Stimulated activated CD4-positive, alpha-beta T cell treated with anti-CD3 and anti-CD28 coated beads, Interleukin-15, amount 100 ng/mL, for 1 hour (primary cell): ENCODE measurements at regions not wholly inside any gene's neighbourhood (a gene's known extent, or its start where the extent isn't known, plus 50 kb on each side); places are given as distances from the start of the nearest gene placed in this dataset.

Experiments
- DNase-seq, 2 donors: peaks; one replicate each; pipeline ENCODE4 v3.0.0-alpha.2; 2020; ENCODE audit warnings: low read depth in 1 of 2, low spot score in 1 of 2

DNA sequence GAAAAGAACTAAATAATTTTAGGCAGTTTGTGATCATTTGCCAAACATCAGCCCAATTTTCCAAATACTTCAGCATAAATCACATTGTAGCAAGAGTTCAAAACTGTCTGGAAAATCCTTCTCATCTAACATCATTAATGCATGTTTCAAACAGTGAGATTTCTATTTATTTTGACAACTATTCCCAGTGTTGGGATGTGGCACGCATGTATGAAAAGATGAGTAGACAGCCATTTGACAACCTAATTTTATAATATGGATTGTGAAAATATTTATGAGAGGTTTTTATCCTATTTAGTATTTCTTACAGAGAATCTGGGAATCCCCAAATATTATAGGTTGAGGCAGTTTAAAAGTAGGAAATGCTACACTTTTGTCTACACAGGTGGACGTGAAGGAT lies 357.6 kb upstream of the ARID1B start:
- DNase-seq, result no peak

DNA sequence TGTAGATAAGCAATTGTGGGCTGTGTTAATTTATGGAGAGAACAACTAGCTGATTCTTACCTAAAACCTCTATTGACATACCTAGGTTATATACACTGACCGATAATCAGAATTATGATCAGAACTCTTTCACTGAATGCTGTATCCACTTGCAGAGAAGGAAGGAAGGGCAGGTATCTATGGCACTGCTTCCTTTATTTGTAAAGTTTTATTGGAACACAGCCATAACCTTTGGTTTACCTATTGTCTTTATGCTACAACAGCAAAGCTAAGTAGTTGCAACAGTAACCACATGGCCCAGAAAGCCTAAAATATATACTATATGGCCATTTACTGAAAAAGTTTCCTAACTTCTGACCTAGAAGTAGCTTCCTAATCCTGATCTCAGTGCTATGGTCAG lies 358.9 kb upstream of the ARID1B start:
- DNase-seq, result no peak

GRCh38 chr6:156416391-156416790 lies 360.8 kb upstream of the ARID1B start:
- no peak for DNase-seq

GRCh38 chr6:156413154-156413553 lies 364.0 kb upstream of the ARID1B start:
- DNase-seq, result no peak

- no peak for DNase-seq
Measured at GRCh38 chr6:156410649-156411048, 366.5 kb upstream of the ARID1B start.

DNA sequence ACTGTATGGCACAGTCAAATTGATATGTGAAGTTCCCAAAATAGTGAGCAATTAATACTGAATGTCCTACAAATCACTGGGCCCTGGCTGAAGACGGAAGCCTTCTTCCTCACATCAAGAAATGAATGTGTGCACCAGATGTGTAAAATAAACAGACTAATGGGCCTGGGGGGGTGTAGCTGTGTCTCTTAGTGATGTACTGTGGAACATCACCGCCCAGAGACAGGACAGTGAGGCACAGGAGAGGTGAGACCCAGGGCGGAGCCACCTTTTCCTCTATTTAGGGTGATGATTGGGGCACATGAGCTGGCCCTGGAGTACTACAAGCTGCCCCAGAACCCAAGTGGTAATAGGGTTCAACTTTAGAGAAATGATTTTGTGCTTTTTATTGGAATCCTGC lies 368.5 kb upstream of the ARID1B start:
- no peak for DNase-seq

GRCh38 chr6:156407334-156407733 lies 369.8 kb upstream of the ARID1B start:
- no peak for DNase-seq

- no peak for DNase-seq
Measured at GRCh38 chr6:156406688-156407087, 370.5 kb upstream of the ARID1B start.

DNA sequence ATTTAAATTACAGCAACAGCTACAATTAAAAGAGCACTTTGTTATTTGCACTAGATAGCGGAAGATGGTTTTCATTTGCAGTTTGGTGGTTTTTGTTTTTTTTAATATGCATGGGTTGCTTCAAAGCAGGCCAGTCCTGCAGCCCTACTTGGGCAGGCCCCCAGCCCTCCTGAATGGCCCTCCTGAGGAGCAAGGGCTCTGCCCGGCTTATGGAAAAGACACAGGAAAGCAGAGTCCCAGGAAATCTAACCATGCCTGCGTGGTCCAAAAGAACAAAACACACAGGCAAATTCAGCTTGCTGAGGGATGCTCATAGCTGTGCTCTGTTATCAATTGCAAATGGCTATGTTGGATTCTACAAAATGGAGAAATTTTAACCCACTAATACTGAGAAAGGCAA lies 371.1 kb upstream of the ARID1B start:
- DNase-seq, result no peak

DNA sequence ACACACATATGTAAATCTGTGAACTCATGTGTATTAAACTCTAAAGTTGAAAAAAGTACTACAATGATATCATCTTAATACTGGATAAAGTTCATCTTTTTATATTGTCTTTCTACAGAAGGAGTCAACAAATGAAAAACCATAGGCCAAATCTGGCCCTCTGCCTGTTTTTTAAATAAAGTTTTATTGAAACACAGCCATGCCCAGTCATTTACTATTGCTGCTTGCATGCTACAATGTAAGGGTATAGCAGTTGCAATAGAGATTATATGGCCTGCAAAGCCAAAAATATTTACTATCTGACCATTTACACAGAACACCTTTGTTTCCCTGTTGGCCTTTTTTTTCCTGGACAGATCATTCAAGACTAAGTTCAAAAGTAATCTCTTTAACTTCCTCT lies 374.6 kb upstream of the ARID1B start:
- DNase-seq, result no peak

GRCh38 chr6:156402227-156402626 lies 375.0 kb upstream of the ARID1B start:
- DNase-seq, result no peak

GRCh38 chr6:156400487-156400886 lies 376.7 kb upstream of the ARID1B start:
- DNase-seq, result no peak

DNA sequence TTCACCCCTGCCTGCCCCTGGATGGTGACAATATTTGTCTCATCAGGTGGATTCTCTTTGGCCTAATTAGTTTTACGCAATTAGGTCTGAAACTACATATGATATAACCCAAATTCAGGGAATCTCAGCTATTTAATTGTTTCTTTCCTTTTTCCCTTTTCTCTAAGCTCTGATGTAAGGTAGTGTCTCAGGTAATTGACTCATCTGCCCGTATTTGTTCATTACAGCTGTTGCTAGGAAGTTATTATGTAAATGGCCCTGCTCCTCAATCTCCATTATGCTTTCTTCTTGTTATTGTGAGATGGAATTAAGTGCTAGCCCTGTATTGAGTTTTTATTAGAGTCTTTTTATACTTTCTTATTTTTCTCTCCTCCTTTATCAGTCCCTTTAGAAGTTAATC lies 378.2 kb upstream of the ARID1B start:
- DNase-seq, result no peak

DNA sequence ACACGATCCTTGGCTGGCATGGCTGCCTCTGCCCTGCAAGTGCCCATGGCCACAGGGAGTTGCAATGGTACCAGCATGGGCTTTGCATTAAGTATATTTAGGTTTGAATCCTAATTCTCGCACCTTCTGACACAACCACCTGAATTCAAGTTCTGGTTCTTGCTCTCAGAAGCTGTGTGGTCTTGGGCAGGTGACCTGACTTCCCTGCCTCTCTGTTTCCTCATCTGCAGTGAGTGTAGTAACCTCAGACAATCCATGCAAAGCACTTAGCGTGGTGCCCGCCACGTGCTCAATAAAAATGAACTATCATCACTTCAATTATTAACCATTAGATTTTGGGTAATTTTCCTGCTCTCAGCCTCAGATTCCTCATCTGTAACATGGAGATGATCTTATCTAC lies 378.8 kb upstream of the ARID1B start:
- DNase-seq, result no peak

DNA sequence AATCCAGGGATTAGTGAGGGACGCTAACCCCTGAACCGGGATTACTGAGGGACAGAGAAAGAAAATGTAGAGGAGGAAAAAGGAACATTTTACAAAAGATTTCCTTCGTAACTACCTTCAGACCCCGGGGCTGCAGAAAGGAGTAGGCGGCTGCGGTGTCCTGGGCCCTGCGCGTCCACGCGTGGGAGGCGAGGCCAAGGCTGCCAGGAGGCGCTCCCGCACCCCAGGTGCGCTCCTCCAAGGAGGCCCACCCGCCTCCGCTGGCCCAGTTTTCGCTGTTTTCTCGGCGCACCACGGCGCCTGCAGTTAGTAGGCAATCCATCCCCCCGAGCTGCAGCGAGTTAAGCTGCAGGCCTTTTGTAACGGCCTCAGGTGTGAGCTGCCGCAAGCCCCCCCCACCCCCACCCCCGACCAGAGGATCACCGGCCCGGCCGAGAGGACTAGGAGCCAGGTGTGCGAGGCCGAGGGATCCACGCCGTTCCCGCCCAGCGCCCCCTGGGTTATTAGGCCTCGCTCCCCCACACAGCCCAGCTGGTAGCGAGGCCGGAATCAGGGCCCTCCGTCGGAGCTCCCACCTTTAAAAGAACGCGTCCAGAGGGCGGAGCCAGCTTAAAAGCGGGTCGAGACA lies 380.3 kb upstream of the ARID1B start:
- DNase-seq, result no peak

DNA sequence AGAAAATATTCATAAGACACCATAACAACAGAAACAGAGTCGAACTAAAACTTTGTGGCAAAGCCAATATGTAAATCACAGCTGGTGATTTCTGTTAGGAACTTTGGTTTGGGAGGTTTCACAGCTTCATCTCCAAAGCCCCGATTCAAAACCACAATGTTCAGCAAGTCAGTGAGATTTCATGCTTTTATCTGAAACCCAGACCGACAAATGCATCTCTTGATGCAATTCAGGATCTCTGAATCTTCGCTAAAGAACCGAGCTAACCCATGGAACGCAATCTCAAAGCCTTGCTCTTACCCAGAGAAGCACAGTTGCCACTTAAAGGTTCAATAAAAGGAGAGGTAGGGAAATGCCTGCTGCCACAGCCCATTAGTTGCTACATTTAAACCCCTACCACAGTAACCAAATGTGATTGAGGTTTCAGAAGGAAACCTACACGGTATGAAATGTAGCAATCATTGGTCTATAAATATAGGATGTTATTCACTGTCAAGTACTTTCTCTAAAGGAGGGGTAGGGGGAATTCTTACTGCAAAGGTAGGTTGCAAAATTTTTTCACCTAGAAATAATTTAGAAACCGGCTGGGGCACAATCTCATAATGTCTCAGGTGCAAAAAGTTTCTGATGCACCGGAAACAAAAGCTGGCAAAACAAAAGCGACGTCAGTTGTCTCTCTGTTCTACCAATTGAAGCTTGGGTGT lies 381.0 kb upstream of the ARID1B start:
- no peak for DNase-seq

DNA sequence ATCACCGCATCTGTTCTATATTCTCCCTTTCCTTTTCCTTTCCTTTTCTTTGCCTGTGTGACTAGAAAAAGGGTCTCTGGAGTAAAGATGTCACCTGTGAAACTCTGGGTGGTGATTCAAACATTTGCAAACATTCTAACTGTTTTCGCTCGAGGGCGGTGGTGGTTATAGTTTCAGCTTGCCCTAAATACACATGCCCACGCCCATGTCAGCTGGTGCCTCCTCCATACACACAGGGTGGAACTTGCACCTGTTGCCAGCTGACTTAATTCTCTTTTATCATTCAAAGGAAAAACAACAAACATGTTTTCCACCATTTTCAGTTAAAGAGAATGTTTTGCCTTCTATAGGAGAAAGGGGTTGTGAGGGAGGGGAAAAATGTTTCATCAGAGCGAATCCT lies 381.9 kb upstream of the ARID1B start:
- peak in 1 of 2 donors; percentile 22 for DNase-seq

- no peak for DNase-seq
Measured at GRCh38 chr6:156392648-156393047, 384.5 kb upstream of the ARID1B start.

GRCh38 chr6:156391977-156392376 lies 385.2 kb upstream of the ARID1B start:
- DNase-seq, result no peak

DNA sequence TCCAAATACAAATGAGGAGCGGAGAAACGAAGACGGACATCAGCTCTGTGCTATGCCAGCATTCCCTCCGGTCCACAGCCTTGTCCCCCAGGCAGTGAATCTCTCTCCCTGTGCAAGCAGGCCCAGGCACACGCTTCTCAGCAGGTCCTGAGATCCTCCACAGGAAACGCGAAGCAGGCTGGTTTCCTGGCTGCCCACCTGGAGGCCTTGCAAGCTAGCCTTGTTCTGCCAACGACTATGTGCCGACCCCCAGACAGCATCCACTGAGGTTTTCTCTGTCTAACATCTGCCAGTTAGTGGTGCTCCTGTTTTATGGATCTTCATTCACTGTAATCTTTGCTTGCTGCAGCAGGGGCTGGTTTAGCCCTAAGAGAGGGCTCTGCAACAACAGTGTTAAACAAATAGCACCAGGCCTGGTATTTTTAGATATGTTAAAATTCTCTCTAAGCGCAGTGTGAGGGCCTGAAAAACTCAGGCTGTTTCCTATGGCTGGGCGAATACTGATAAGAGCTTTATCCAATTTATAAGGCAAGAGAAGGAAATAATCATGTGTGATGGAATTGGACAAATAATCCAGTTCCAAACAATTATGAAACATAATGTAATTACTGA lies 386.0 kb upstream of the ARID1B start:
- DNase-seq, result no peak

GRCh38 chr6:156390621-156391020 lies 386.6 kb upstream of the ARID1B start:
- DNase-seq, result no peak

DNA sequence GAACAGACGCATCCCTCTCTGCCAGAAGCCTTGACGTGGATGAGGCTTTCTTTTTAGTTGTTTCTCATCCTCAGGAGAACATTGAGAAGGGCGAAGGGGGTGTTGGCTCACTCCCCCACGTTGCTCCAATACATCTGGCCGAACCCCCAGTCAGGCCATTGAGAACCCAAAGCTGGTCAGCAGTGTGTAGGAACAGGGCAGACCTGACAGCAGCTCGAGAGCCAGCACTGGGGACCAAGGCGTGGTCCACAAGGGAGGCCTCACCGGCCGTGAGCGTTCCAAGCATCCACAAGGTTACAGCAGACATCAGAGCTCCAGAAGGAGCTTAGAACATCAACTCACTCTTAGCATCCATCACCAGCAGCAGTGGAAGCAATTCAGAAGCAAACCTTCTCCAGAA lies 387.9 kb upstream of the ARID1B start:
- DNase-seq, result no peak

GRCh38 chr6:156387472-156387871 lies 389.7 kb upstream of the ARID1B start:
- no peak for DNase-seq
